ENCODE measurements at regions not wholly inside any gene's neighbourhood (a gene's known extent, or its start where the extent isn't known, plus 50 kb on each side); places are given as distances from the start of the nearest gene placed in this dataset.
"Not testable (repeated sequence)": the region's sequence is repeated elsewhere in the genome, so short reads cannot be mapped to it uniquely, and the experiment has no call there.

DNA sequence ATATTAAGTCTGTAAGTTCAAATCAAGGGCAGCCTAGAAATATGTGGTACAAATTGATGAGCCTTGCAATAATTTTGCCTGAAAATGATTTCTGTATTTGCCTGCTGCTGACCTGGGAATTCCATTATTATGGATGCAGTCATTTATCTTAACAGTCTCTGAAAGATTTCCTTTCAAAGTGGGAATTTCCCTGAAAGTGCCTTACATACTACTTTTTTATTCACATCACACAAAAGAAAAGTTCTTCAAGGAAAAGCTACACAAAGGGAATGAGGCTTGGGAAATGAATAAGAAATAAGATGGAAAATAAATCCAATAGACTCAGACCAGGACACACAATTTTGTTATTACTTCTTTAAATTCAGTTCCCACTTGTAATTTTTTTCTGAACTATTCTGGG is 537.8 kb upstream of the PTGER4 start:
- TF ChIP-seq, protein P1, sequence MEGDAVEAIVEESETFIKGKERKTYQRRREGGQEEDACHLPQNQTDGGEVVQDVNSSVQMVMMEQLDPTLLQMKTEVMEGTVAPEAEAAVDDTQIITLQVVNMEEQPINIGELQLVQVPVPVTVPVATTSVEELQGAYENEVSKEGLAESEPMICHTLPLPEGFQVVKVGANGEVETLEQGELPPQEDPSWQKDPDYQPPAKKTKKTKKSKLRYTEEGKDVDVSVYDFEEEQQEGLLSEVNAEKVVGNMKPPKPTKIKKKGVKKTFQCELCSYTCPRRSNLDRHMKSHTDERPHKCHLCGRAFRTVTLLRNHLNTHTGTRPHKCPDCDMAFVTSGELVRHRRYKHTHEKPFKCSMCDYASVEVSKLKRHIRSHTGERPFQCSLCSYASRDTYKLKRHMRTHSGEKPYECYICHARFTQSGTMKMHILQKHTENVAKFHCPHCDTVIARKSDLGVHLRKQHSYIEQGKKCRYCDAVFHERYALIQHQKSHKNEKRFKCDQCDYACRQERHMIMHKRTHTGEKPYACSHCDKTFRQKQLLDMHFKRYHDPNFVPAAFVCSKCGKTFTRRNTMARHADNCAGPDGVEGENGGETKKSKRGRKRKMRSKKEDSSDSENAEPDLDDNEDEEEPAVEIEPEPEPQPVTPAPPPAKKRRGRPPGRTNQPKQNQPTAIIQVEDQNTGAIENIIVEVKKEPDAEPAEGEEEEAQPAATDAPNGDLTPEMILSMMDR (IDR thresholded peaks at IDR 0.05; ENCODE audit: insufficient read depth, low read depth, low read length, missing control alignments), result no peak
- no peak for DNase-seq (ENCODE audit: low read depth)
- no peak overlapping the region for H3K4me3 ChIP-seq (ENCODE audit: low read depth, low read length)

DNA sequence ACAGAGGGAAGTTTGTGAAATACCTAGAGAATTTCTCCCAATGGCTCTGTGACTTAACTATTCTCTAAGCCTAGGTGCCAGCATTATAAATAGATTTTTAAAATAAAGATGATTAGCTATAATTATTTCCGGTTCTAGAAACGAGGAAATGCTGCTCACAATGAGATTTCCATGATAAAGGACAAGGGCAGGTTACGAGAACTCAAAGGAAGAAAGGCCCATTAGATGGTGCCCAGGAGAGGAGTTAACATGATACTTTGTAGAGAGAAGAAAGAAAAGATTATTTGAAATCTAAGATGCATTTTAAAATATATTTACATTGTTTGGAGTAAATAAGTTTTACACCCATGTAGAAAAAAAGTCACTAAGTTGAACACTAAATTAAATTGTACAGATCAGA is 538.3 kb upstream of the PTGER4 start:
- no peak for DNase-seq (ENCODE audit: low read depth)
- no peak overlapping the region for H3K4me3 ChIP-seq (ENCODE audit: low read depth, low read length)
- TF ChIP-seq, protein P1 (IDR thresholded peaks at IDR 0.05; ENCODE audit: insufficient read depth, low read depth, low read length, missing control alignments), result no peak

DNA sequence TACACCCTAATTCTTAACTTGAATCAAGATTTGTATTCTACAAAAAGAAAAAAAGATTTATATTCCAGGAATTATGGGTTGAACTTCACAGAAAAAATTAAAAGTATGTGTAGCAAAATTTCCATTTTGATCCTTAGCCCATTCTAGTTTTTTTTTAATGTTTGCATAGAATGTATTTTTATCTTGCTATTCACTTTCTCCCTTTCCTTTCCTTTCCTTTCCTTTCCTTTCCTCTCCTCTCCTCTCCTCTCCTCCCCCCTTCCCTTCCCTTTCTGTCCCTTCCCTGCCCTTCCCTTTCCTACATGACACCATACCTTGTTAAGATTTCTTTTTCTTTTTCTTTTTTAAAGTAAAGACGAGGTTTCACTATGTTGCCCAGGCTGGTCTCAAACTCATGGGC is 542.5 kb upstream of the PTGER4 start:
- TF ChIP-seq, protein P1 (IDR thresholded peaks at IDR 0.05; ENCODE audit: insufficient read depth, low read depth, low read length, missing control alignments), result no peak
- DNase-seq (ENCODE audit: low read depth), result no peak
- no peak overlapping the region for H3K4me3 ChIP-seq (ENCODE audit: low read depth, low read length)

DNA sequence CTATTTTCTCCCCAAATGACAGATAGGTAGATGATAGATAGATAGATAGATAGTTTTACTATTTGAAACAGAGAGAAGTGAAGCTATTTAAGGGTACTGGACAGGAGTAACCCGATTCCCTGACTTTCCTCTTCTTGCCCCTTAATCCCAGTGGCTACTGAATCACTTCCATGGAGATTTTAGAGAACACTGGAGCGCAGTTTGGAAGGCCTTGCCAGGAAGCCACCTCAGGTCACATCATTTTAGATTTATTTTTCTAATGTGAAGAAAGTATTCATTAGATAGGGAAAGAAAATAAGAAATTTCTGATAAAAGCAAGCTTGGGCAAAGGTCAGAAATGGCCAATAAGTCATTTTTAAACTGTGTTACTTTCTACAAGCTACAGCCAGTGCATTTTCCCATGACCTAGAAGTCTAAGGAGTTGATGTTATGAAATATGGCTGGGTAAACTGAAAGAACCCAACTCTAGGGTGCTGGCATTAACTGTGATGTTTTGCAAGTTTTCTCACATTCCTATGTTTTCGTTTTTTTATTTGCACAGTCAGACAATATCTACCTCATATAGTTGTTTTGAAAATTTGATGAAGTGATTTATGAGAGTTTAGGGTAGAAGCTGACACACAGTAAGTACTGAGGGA is 544.7 kb upstream of the PTGER4 start:
- TF ChIP-seq, protein P1 (IDR thresholded peaks at IDR 0.05; ENCODE audit: insufficient read depth, low read depth, low read length, missing control alignments), result no peak
- no peak for DNase-seq (ENCODE audit: low read depth)
- no peak overlapping the region for H3K4me3 ChIP-seq (ENCODE audit: low read depth, low read length)

DNA sequence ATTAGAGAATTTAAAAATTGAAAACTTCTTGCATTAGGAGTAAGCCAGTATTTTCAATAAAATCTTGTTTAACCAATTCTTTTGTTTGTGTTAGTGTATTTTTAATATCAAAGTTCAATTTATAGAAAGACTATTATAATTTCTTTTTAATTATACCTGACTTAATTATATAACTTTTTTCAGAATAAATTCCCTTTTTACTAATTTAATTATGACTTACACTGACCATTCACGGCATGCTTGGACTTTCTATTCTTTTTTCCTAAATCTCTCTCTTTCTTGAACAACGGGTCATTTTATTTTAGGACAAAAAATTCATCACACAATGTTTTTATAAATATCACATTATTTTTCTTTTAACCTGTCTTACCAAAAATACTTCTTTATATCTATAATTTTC is 555.3 kb upstream of the PTGER4 start:
- DNase-seq (ENCODE audit: low read depth), result no peak
- TF ChIP-seq, protein P1 (IDR thresholded peaks at IDR 0.05; ENCODE audit: insufficient read depth, low read depth, low read length, missing control alignments), result no peak

DNA sequence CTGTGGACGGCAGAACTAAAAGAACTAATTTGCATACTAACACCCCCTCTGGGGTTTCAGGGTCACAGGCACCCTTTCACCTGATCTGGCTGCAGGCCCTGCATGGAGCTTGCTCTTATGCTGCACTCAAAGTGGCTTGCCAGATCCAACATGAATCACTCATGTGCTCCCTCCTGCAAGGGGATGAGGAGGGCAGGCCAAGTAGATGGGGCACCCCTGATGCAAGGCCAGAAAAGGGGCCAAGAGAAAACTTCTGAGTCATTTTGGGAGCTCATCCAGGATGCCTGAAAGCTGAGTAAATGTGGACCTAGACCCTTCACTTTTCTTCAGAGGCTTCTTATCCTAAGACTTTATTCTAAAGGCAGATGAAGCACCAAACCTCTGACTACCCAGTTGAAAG is 558.5 kb upstream of the PTGER4 start:
- TF ChIP-seq, protein P1 (IDR thresholded peaks at IDR 0.05; ENCODE audit: insufficient read depth, low read depth, low read length, missing control alignments), result no peak
- DNase-seq (ENCODE audit: low read depth), result no peak
- no peak overlapping the region for H3K4me3 ChIP-seq (ENCODE audit: low read depth, low read length)

More for the DNA sequence above, 555.3 kb upstream of the PTGER4 start:
- H3K4me3 ChIP-seq (ENCODE audit: low read depth, low read length), result no peak overlapping the region

DNA sequence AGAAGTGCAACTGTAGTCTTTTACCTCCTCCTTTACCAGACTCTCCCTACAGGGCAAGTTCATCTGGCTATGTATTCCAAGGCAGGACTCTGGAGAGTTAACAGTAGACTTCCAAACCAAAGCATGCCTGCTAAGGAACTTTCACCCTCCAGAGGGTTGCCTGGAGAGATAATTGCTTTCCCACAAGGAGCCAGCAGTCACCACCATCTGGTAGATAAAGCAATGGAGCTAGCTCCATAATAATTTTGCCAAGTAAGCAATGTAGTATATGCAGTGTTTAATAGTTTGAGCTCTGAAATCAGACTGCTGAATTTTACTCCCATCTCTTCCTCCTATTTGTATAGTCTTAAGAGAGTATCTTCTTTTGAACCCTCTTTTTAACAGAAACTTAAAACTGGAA is 566.8 kb upstream of the PTGER4 start:
- TF ChIP-seq, protein P1 (IDR thresholded peaks at IDR 0.05; ENCODE audit: insufficient read depth, low read depth, low read length, missing control alignments), result no peak
- no peak for DNase-seq (ENCODE audit: low read depth)
- no peak overlapping the region for H3K4me3 ChIP-seq (ENCODE audit: low read depth, low read length)

DNA sequence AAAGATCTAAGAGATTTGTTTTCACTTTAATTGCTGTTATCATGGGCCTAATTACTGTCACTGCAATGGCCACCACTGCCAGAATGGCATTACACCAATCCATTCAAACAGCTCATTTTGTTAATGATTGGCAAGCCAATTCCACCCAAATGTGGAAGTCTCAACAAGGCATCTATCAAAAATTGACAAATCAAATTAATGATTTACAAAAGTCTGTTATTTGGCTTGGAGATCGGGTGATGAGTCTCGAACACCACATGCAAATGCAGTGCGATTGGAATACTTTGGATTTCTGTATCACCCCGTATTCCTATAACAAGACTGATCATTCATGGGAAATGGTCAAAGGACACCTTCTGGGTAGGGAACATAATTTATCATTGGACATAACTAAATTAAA is 568.7 kb upstream of the PTGER4 start:
- not testable (repeated sequence) for DNase-seq (ENCODE audit: low read depth); H3K4me3 ChIP-seq (ENCODE audit: low read depth, low read length)

DNA sequence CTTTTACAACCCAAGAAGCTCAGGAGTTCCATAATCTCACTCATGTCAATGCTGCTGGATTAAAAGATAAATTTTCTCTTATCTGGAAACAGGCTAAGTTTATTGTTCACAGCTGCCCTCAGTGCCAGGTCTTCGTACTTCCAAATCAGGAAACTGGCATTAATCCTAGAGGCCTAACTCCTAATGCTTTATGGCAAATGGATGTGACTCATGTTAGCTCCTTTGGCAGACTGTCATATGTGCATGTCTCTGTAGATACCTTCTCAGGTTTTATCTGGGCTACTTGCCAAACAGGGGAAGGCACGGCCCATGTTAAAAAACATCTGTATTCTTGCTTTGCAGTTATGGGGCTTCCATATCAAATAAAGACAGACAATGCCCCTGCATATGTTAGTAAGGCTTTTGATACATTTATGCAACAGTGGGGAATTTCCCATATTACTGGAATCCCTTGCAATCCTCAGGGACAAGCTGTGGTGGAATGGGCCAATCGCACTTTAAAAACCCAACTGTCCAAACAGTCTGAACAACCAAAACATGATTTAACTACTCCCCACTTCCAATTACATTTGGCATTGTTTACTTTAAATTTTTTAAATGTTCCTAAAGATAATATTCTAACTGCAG is 570.8 kb upstream of the PTGER4 start:
- DNase-seq (ENCODE audit: low read depth); H3K4me3 ChIP-seq (ENCODE audit: low read depth, low read length): not testable (repeated sequence)

DNA sequence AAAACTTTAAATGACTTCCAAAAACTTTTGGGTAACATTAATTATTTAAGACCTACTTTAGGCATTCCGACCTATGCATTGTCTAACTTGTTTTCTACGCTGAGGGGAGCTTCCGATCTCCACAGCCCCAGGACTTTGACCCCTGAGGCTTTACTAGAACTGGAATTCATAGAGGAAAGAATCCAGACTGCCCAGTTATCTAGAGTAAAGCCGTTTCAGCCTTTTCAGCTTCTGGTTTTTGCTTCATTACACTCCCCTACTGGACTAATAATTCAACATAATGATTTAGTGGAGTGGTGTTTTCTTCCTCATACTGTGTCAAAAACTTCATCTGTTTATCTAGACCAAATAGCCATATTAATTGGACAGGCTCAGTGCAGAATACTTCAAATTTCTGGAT is 571.9 kb upstream of the PTGER4 start:
- not testable (repeated sequence) for H3K4me3 ChIP-seq (ENCODE audit: low read depth, low read length); DNase-seq (ENCODE audit: low read depth)
